Esophagus squamous epithelium (tissue), 5 donors: ENCODE measurements at regions not wholly inside any gene's neighbourhood (a gene's known extent, or its start where the extent isn't known, plus 50 kb on each side); places are given as distances from the start of the nearest gene placed in this dataset.

ENCODE experiments used
- DNase-seq: peaks from one replicate; lab custom pipeline; 2025; lab: John Stamatoyannopoulos, UW
- H3K27ac ChIP-seq, 4 donors: fragments of 200-600 bp; sonication (generic); one replicate each; pipeline ENCODE4 v1.5.1; 2016 to 2019; ENCODE audit warnings: mild to moderate bottlenecking in 1 of 4
- H3K27me3 ChIP-seq, 4 donors: fragments of 200-600 bp; sonication (generic); 1 replicate in 3 of 4; 2 replicates in 1 of 4; pipeline versions ENCODE4 v1.5.1 to v1.6.0; 2017 to 2021; ENCODE audit warnings: antibody characterized with exemption in 1 of 4
- H3K36me3 ChIP-seq, 3 donors: fragments of 200-600 bp; sonication (generic); one replicate each; pipeline ENCODE4 v1.5.1; 2016 to 2019
- H3K4me1 ChIP-seq, 3 donors: fragments of 200-600 bp; sonication (generic); one replicate each; pipeline ENCODE4 v1.5.1; 2017 to 2019
- H3K4me3 ChIP-seq, 4 donors: fragments of 200-600 bp; sonication (generic); 1 replicate in 3 of 4; 2 replicates in 1 of 4; pipeline ENCODE4 v1.5.1; 2016 to 2019; ENCODE audit warnings: mild to moderate bottlenecking in 2 of 4, moderate library complexity in 1 of 4
- H3K9me3 ChIP-seq, 3 donors: fragments of 200-600 bp; sonication (generic); one replicate each; pipeline ENCODE4 v1.5.1; 2016 to 2019
- CTCF ChIP-seq, 6 experiments: fragments of 450-650 bp in 4 of 6; fragments of 200-600 bp in 2 of 6; sonication (generic) in 2 of 6; IDR thresholded peaks; one replicate each; pipeline ENCODE4 v1.5.1; 2016 to 2019; ENCODE audit warnings: antibody characterized with exemption in 6 of 6, mild to moderate bottlenecking in 4 of 6, moderate library complexity in 4 of 6
- POLR2A ChIP-seq, 4 donors: fragments of 450-650 bp; IDR thresholded peaks; one replicate each; pipeline ENCODE4 v1.6.1; 2017; ENCODE audit warnings: antibody characterized with exemption in 4 of 4, mild to moderate bottlenecking in 4 of 4, moderate library complexity in 3 of 4
- WGBS, 2 donors: methylation state at CpG; one replicate each; pipeline ENCODE4 v1.1.5; 2018; 5-methylcytosine and 5-hydroxymethylcytosine counted together
- intact Hi-C: fragments of 100-400 bp; cut with DNase I; formaldehyde crosslinking; loops from one replicate; pipeline ENCODE4 v1.15.0; 2022
- donor health status: DM: yes; HTN: yes; CAD: no.

DNA sequence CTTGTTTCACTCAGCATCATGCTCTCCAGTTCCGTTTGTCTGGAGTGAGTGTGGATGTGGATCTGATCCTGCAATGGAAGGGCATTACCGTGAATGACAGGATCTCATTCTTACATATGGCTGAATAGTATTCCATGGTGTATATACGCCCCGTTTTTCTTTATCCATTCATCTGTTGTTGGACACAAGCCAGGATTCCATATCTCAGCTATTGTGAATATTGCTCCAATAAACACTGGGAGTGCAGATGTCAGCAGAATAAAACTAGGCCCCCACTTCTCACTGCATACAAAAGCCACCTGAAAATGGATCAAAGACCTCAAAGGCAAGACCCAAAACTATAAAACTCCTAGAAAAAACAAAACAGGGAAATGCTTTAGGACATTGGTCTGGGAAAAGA lies 120.3 kb upstream of the TMPRSS2 start:
- Histone ChIP-seq H3K4me3 (no peak overlapping the region), H3K27ac (peak overlapping the region in 3 of 4 donors; percentile 25 to 86 (median 85)), H3K27me3 (peaks cover 0 to 5% (median 0%) of the 10 kb centered on the region in 4 donors), H3K4me1 (peaks cover 19 to 74% (median 20%) of the 10 kb centered on the region in 3 donors), H3K36me3 (no peaks in the 10 kb centered on the region), H3K9me3 (no peaks in the 10 kb centered on the region)
- no peak for TF ChIP-seq POLR2A (IDR thresholded peaks at IDR 0.05)
- TF ChIP-seq CTCF (IDR thresholded peaks at IDR 0.05): no peak
- intact Hi-C loops: no loop called here
- 56 to 60% methylated on average over 4 of the region's 4 CpGs for WGBS, 2 donors
- DNase-seq: no peak

- WGBS, 2 donors: 71 to 87% methylated on average over 2 of the region's 2 CpGs
- no peak overlapping the region for H3K4me3 ChIP-seq
- peak overlapping the region in 2 of 4 donors; percentile 85 to 86 for H3K27ac ChIP-seq
- intact Hi-C loops: no loop called here
- peaks cover 0 to 5% (median 0%) of the 10 kb centered on the region in 4 donors for H3K27me3 ChIP-seq
- DNase-seq: no peak
- H3K9me3 ChIP-seq: no peaks in the 10 kb centered on the region
- TF ChIP-seq CTCF (IDR thresholded peaks at IDR 0.05) (no peak), POLR2A (IDR thresholded peaks at IDR 0.05) (no peak)
- no peaks in the 10 kb centered on the region for H3K36me3 ChIP-seq
- peaks cover 18 to 74% (median 19%) of the 10 kb centered on the region in 3 donors for H3K4me1 ChIP-seq
Measured at GRCh38 chr21:41627428-41627827, 119.5 kb upstream of the TMPRSS2 start.

GRCh38 chr21:41626021-41626420 lies 118.1 kb upstream of the TMPRSS2 start:
- Histone ChIP-seq H3K4me1 (peaks cover 15 to 74% (median 16%) of the 10 kb centered on the region in 3 donors), H3K36me3 (no peaks in the 10 kb centered on the region), H3K27ac (no peak overlapping the region), H3K27me3 (peaks cover 0 to 5% (median 0%) of the 10 kb centered on the region in 4 donors), H3K4me3 (no peak overlapping the region), H3K9me3 (no peaks in the 10 kb centered on the region)
- intact Hi-C loops: no loop called here
- no peak for DNase-seq
- 80 to 84% methylated on average over 6 of the region's 6 CpGs for WGBS, 2 donors
- TF ChIP-seq CTCF (IDR thresholded peaks at IDR 0.05): no peak
- no peak for TF ChIP-seq POLR2A (IDR thresholded peaks at IDR 0.05)

DNA sequence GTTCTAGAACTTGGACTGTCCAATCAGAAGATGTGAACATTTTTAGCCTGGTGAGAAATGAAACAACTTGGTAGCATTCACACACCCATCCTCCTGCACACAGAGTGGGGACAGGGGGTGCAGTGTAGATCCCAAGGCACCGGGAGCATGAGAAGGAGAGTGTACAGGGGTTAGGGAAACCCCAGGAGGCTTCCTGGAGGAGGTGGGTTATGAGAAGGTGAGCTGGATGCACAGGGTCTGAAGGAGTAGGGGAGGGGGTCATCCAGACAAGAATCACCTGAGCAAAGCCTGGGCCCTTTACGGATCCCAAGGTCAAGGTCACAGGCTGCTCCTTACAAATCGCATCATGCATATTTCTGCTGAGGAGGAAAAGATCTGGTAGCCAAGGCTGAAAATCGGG lies 117.5 kb upstream of the TMPRSS2 start:
- no peak overlapping the region for H3K4me3 ChIP-seq
- DNase-seq: no peak
- no peaks in the 10 kb centered on the region for H3K9me3 ChIP-seq
- 83 to 85% methylated on average over 4 of the region's 4 CpGs for WGBS, 2 donors
- peaks cover 0 to 5% (median 0%) of the 10 kb centered on the region in 4 donors for H3K27me3 ChIP-seq
- no peak overlapping the region for H3K27ac ChIP-seq
- TF ChIP-seq CTCF (IDR thresholded peaks at IDR 0.05) (no peak), POLR2A (IDR thresholded peaks at IDR 0.05) (no peak)
- H3K4me1 ChIP-seq: peaks cover 11 to 75% (median 16%) of the 10 kb centered on the region in 3 donors
- H3K36me3 ChIP-seq: no peaks in the 10 kb centered on the region
- intact Hi-C loops: no loop called here

- DNase-seq: no peak
- no peak overlapping the region for H3K4me3 ChIP-seq
- no peaks in the 10 kb centered on the region for H3K9me3 ChIP-seq
- peak overlapping the region in 2 of 4 donors; percentile 45 to 84 for H3K27ac ChIP-seq
- no peaks in the 10 kb centered on the region for H3K36me3 ChIP-seq
- H3K4me1 ChIP-seq: peaks cover 11 to 75% (median 16%) of the 10 kb centered on the region in 3 donors
- intact Hi-C loops: no loop called here
- H3K27me3 ChIP-seq: peaks cover 0 to 5% (median 0%) of the 10 kb centered on the region in 4 donors
- WGBS, 2 donors: 72 to 78% methylated on average over 7 of the region's 7 CpGs
- TF ChIP-seq POLR2A (IDR thresholded peaks at IDR 0.05) (no peak), CTCF (IDR thresholded peaks at IDR 0.05) (no peak)
Measured at GRCh38 chr21:41624674-41625310, 116.8 kb upstream of the TMPRSS2 start.
